DMS114 treated with DMSO at 0.1 percent for 48 hours (cell line): ENCODE measurements at regions not wholly inside any gene's neighbourhood (a gene's known extent, or its start where the extent isn't known, plus 50 kb on each side); places are given as distances from the start of the nearest gene placed in this dataset.
"Not testable (repeated sequence)": the region's sequence is repeated elsewhere in the genome, so short reads cannot be mapped to it uniquely, and the experiment has no call there.

ENCODE experiments used
- DNase-seq: peaks from one replicate; lab custom pipeline; 2025; ENCODE audit not compliant: unreplicated experiment; lab: John Stamatoyannopoulos, UW

DNA sequence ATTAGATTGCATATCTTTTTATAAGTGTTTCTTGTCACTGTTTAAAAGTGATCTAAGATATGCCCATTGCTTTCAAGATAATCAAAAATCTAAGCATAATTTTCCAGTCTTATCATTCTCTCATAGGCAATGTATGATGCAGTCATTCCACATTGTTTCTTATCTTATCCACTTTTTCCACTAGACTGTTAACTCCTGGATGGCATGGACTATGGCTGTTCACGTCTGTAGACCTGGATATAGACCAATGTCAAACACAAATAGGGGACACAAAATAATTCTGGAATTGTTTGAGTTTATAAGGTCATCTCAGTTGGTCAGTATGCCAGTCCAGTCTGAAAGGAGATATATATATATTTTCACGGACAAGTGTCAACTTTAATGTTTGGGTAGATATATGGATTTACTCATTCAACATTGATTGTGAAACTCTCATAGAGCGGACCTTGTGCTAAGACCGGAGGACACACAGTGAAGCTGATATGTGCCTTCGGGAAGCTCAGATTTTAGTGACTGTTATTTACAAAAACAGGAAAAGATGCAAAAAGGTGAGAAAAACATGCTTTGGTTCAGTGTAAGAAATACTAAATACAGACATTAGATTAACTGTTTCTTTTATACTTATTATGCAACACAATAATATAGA is 689.4 kb upstream of the SLC8A1 start:
- DNase-seq = no peak

DNA sequence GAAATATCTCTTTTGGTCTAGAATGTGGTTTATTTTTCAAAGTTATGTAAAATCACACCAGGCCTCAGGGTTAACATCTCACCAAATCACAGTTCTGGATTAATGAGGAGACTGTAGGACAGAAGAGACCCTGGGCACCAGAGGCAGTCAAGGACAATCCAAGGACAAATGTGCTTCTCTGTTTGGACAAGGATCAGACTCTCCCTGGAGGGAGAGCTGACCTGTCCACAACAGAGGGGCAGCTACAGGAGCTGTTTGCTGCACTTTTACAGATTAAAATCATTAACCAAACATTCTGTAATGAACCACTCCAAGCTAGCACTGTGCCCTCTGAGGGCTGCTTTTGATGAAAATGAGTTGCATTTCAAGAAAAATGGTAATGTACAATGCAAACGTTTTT is 690.6 kb upstream of the SLC8A1 start:
- DNase-seq = no peak

DNA sequence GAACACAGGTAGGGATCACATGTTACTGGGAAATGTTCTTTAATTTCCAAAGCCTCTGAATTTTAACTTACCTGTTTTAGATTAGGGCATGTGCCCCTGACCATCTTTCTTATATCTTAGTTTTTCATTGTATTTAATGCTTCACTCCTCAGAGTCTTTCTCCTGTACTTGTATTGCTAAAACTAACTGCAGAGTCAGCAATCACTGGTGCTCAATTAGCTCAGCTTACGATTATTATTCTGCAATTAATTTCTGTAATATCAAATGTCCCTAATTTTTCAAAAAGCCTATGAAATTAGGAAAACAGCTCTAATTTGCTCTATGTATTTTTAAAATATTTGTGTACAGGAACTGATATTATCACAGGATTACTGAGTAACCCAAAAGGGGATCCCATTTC is 693.2 kb upstream of the SLC8A1 start:
- DNase-seq = no peak

DNA sequence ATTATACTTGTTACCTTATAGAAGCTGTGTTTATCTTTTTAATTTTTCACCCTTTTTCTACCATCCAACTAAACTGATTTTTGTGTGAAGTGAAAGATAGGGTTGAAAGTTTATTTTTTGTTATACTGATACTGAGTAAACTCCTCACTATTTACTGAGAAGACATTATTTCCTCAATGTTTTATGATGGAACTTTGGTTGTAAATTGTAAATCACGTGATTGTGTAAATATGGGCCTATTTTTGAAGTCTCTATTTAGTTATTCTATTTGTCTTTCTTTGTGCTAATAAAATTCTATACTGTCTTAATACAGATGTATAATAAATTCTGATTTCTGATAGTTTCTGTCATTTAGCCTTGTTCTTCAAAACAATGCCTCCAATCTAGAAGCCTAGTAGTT is 697.2 kb upstream of the SLC8A1 start:
- no peak for DNase-seq

DNA sequence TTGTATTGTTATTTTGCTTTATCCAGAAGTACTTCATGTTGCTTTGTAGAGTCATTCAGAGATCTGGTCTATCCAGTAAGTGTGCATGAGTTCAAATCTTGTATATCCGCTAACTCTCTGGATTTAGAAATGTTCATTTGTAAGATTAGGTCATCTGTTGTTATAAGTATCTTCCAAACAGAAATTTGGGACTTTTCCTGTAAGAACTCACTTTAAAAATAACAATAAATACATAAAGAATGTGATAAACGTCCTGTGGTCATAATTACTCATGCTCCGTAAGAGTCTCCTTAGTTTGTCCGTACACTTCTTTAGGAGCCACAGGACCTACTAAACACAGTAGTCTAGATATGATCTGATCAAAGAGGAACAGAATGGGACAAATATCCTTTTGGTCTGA is 699.9 kb upstream of the SLC8A1 start:
- DNase-seq = no peak

DNA sequence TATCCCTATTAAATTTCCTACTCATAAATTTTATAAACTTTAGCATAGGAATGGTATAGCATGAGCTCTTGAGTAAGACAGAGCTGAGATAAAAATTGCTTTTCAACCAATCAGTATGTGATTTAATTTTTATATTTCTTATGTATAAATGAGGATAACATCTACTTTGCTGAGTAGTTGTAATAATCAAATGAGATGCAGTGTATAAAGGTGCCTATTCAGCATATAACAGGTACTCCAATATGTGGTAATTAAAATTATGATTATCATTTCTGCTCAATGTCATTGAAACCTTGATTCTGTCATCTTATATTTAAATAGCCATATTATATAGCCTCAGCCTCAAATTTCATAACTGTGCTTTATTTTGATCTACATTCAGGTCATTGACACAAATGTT is 700.4 kb upstream of the SLC8A1 start:
- DNase-seq = no peak

DNA sequence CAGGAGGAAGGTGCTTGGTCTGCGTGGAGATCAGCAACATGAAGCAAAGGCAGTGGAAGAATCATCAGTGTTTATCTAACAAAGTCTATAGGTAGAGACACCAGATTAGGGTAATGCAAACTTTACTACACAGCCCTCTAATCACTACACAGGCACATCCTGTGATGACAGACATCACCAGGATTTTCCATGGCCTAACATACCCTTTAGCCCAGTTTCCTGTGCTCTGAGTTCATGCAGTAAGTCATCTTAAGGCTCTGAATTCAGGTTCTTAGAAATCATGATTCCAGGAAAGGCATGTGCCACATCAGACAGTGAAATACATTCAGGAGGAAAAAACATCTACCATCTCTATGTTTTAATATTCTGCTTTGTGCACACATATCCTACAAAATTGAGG is 708.5 kb upstream of the SLC8A1 start:
- no peak for DNase-seq

DNA sequence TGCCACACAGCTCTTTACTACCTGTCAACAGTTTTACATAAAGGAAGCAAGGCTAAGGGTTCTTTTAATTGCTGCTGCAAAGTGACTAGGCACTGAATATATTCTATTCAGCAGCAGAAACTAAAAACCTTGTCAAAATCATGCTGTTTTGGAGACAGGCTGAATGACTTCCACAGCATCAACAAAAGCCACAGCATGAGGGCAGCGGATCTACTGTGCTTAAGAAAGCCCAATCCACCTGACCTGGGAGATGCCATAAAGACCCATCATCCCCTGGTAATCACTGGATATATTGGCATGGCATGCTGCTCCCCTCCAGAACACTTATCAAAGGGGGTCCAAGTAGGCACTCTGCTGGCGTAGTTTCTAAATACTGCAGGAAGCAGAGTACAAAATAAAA is 715.1 kb upstream of the SLC8A1 start:
- DNase-seq = no peak

DNA sequence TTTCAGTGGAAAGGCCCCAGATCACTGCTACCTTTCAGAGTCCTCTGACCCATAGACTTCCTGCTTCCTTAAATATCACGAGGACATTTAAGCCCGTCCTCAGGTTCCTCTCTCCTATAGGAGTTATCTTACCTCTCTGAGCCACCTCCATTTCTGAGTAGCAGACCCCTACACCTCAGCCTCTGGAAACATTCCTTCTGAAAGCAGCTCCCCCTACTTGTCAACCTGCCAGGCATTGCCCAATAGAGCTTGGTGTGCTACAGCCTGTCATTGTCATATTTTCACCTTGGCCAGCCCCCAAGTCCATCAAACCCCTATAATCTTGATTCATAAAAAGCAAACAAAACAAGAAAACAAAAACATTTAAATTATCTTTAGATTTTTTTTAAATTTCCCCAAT is 717.9 kb upstream of the SLC8A1 start:
- no peak for DNase-seq

DNA sequence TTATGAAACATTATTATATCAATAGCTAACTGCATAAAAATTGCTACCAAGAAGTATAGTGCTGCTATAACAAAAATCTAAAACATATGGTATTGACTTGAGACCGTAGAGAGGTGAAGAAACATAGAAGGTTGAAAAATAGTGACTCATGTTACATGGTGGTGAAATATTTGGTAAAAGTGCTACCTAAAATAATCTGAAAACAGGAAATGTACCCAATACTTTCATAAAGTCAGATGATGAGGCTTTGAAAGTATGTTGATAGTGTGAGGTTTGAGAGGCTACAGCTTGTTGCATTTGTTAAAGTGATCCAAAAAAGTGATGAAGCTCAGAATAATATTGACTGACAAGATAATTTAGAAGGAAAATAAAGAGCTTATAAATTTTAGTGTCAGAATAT is 718.7 kb upstream of the SLC8A1 start:
- no peak for DNase-seq

DNA sequence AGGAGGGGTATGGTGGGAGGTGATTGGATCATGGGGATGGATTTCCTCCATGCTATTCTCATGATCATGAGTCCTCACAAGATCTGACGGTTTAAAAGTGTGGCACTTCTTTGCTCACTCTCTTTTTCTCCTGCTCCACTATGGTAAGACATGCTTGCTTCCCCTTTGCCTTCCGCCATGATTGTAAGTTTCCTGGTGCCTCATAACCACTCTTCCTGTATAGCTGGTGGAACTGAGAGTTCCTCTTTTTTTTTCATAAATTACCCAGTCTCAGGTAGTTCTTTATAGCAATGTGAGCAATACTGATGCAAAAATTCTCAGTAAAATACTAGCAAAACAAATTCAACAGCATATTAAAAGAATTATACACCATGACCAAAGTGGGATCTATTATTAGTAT is 728.5 kb upstream of the SLC8A1 start:
- DNase-seq = no peak

DNA sequence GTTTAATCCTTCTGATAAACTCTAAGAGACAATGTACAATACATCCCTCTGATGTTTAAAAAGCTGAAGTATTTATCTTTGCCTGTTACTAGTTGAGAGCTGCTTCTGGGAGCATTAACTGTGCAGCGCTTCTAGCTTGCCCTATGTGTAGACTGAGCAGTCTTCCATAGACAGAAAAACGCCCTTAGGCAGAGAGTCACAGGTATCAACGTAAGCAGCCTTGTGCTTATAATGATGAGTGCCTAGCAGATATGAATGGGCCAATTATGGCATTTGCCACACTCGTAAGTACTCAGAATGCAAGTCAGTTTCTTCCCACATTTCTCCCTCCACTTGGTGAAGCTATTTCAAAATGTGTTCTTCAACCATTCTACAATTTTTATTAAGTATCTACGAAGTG is 731.1 kb upstream of the SLC8A1 start:
- no peak for DNase-seq

DNA sequence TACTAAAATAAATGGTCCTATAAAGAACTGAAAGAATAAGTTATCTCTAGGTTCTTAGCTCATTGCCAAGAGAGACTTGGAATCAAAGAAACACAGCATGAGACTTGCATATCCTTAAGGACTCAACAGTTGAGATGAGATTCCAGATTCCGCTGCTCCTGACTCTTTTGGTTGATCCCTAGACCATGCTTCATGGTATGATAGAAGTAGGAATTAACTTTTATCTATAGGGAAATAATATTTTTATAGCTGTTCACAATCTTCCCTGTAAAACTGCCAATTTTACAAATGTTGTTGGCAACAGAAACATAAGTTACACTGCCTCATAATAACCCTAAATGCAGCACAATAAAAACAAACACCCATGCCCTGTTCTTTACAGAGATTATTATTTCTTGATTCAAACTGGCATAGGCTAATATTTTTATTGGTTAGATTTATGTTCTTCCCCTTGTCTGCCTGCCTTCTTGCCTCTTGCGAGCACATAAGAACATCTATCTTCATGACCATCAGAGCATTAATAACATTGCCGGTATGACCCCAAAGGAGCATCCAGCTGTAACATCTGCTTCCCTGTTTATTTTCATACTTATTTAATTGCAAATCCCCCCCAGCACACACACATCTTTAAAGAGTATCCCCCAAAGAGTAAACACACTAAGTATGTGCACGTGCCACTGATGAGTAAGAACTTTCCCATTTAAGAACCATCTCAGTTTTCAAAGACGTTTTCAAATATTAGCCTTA is 735.7 kb upstream of the SLC8A1 start:
- DNase-seq = no peak

DNA sequence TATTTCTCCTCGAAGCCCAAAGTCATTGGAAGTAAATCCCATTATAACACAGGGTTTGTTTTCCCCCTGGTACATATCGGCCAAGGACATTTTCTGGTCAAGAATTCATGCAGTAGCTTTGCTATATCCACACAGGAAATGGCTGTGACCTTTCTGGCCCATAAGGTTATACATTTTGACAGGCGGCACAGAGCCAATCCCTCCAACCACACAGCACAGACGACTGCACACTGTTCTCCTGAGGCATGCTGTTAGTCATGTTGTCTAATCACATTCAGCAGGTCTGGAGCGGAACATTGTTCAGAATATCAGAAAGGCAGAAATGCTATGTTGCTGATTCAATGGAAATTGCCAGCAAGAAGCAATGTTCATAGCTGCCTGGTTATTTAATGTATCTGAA is 742.3 kb upstream of the SLC8A1 start:
- DNase-seq = no peak

DNA sequence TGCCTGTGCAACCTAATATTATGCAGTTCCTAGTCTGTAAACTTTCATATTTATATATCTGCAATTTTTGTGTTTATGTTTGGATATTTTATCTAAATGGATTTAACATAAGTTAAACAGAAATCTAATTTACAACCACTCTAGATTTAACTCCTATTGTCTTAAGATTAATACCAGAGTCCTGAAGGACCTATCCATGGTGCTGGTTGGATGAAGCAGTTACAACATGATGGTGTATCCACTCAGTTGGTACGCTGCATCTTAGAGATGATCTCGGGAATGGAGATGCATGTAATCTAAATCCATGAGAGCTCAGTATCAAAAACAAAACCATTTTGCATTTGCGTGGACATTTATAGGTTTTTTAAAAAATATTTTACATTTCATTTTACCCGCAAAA is 745.9 kb upstream of the SLC8A1 start:
- DNase-seq = no peak

DNA sequence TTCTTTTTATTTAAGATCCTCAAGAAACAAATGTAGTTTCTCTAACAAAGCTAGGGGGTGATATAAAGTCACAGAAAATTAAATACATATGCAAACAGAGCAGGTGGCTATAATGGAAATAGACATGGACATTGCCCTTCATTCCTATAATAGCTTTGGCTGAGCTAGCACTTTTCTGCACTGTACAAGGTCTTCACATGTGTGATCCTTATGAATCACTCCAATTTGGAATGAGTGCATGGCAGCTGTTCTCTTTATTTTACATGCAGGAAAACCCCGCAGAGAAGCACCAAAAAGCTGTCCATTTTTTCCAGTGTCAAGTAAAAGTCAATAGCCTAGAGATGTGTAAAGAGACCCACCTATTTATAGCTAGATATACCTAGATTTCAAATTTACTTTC is 747.4 kb upstream of the SLC8A1 start:
- no peak for DNase-seq

DNA sequence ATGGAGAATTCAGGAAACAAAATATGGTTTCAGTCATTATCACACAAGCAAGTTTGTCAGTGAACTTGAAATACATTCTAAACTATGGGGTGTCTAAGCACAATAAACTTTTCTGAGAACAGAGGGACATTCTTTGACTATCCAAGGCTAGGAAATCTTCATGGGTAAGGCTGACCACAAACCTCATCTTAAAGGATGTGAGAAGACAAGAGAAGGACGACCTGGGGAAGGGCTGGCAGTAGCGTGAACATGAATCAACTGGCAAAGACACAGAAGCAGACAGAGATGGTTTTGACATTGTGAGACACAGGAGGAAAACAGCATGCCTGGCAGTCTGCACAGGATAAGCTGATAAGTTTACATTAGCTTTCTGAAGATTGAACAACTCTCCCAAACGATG is 752.4 kb upstream of the SLC8A1 start:
- no peak for DNase-seq

DNA sequence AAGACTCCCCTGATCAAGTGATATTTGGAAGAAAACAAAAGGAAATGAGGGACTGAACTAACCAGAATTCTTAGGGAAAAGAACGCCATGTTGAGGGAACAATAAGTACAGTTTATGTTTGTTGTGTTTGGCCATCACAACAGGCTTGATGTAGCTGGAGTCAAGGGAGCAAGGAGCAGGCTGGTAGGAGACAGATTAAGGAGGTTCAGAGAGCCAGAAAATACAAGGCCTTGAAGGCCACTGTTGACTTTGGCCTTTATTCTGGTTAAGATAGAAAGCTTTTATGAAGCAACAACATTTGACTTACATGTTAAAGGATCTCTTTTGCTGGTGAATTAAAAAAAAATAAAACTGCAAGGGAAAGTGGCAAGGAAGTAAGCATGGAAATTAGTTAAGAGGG is 754.1 kb upstream of the SLC8A1 start:
- no peak for DNase-seq

DNA sequence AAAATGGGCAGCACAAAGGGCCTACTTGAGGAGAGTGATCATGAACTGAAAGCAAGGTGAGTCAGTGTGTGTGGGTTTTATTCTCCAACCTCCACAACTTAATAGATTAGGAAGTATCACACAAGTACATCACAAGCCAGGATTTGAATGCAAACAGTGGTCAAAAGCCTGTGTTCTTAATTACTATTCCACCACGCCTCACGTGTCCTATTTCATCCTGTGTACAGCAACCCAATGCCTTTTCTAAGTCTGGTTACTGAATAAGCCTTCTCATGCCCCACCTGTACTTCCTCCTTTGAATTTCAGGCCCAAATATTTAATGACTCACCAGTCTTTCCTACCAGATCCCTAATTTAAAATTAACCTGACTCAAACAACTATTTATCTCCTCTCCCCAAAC is 755.7 kb upstream of the SLC8A1 start:
- DNase-seq = no peak

DNA sequence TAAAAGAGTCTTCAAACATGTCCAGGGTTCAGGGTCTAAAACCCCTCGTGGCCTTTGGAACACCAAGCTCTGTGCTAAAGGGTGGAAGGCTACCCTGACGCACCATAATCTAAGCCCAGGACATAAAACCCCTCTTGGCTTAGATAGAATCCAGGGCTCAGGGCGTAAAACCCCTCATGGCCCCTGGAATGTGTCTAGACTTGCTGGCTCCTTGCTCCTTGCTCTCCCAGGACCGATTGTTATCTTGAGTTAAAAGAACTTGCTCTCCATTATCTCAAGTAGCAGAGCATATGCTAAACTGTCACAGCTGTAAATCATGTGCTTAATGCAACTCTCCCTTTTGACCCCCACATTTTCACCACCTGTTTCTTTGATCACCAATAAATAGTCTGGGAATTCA is 758.1 kb upstream of the SLC8A1 start:
- DNase-seq = not testable (repeated sequence)

DNA sequence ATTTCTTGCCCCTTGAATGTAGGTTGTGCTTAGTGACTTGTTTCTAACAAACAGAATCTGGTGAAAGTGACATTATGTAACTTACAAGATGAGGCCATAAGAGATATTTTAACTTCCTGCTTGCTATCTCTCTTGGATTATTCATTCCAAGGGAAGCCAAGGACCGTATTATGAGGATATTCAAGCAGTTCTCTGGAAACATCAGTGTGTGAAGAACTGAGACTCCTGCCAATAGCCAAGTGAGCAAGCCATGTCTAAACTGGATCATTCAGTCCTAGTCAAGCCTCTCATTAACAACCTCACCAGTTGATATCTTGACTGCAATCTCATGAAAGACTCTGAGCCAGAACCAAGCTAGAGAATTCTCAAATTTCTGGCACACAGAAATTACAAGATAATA is 765.1 kb upstream of the SLC8A1 start:
- no peak for DNase-seq

DNA sequence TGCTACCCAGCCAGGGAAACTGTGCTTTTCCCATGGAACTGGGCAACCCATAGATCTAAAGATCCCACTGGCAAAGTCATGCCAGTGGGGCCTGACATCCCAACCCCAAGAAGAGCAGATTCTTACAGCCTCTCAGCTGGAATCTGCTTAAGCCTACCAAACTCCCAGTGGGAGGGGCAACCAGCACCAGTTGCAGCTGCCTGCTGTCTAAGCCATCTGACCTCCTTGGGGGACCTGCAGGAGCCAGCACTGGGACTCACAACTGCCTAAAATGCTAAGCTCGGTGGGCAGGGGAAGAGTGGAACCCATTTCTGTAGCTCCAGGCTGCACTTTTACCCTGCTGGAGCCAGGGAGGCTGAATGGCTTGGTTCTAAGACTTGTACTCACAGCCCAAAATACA is 770.7 kb upstream of the SLC8A1 start:
- DNase-seq = no peak

DNA sequence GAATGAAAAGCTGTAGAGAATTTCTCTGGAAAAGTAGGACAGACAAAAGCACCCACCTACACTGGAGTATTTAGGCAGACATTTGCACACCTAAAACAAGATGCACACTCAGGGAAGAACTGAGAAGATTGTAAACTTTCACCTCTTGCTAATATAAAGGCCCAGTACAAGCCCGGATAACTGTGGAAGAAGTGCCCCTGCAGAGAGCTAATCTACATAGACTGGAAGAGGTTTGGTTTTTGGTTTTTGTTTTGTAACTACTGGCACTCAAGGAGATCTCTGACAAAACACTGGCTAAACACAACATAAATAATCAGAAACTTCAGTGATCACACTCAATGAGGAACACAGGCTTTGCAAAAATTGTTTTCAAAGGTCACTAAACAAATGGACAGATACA is 782.2 kb upstream of the SLC8A1 start:
- DNase-seq = no peak
